Vagina (tissue), 2 donors: ENCODE measurements at regions not wholly inside any gene's neighbourhood (a gene's known extent, or its start where the extent isn't known, plus 50 kb on each side); places are given as distances from the start of the nearest gene placed in this dataset.

ENCODE experiments used
- POLR2A ChIP-seq, 2 donors: fragments of 450-650 bp; IDR thresholded peaks; one replicate each; pipeline ENCODE4 v1.6.1; 2017; ENCODE audit warnings: antibody characterized with exemption in 2 of 2, mild to moderate bottlenecking in 2 of 2, moderate library complexity in 2 of 2
- POLR2AphosphoS5 ChIP-seq, 2 donors: sonication (generic); formaldehyde crosslinking; IDR thresholded peaks; one replicate each; pipeline ENCODE4 v1.9.0; 2017; ENCODE audit warnings: antibody characterized with exemption in 2 of 2, mild to moderate bottlenecking in 2 of 2, low read depth in 1 of 2; ENCODE audit not compliant: insufficient read depth in 1 of 2
- TF ChIP-seq, protein P1 (sequence below), 3 experiments: fragments of 450-650 bp in 2 of 3; fragments of 200-600 bp in 1 of 3; sonication (generic) in 1 of 3; IDR thresholded peaks; one replicate each; pipeline ENCODE4 v1.5.1; 2017 to 2019; ENCODE audit warnings: antibody characterized with exemption in 3 of 3, mild to moderate bottlenecking in 2 of 3, moderate library complexity in 2 of 3

DNA sequence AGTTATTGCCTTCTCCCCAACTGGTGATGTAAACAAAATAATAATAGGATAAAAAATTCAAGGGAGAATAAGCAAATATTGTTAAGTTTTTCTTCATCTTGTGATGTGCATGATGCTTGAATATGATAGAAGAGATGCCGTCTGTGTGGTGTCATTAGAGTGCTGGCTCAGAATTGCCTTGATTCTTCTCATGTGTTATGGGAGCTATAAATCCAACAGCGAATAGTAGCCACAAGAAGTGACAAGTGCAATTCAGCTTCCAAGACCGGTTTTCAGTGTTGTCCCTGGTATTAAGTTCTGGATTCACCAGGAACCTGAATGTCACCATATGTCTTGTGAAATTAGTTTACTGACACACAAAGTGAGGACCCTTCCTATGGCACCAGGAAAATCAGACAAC is 547.0 kb downstream of the NSUN3 start:
- TF ChIP-seq POLR2A (IDR thresholded peaks at IDR 0.05) (no peak), POLR2AphosphoS5 (IDR thresholded peaks at IDR 0.05; ENCODE audit: insufficient read depth in 1 of 2, low read depth in 1 of 2) (no peak)
- TF ChIP-seq, protein P1, sequence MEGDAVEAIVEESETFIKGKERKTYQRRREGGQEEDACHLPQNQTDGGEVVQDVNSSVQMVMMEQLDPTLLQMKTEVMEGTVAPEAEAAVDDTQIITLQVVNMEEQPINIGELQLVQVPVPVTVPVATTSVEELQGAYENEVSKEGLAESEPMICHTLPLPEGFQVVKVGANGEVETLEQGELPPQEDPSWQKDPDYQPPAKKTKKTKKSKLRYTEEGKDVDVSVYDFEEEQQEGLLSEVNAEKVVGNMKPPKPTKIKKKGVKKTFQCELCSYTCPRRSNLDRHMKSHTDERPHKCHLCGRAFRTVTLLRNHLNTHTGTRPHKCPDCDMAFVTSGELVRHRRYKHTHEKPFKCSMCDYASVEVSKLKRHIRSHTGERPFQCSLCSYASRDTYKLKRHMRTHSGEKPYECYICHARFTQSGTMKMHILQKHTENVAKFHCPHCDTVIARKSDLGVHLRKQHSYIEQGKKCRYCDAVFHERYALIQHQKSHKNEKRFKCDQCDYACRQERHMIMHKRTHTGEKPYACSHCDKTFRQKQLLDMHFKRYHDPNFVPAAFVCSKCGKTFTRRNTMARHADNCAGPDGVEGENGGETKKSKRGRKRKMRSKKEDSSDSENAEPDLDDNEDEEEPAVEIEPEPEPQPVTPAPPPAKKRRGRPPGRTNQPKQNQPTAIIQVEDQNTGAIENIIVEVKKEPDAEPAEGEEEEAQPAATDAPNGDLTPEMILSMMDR (IDR thresholded peaks at IDR 0.05): no peak
